Epithelial cell of esophagus (primary cell): ENCODE measurements at regions not wholly inside any gene's neighbourhood (a gene's known extent, or its start where the extent isn't known, plus 50 kb on each side); places are given as distances from the start of the nearest gene placed in this dataset.
"Not testable (repeated sequence)": the region's sequence is repeated elsewhere in the genome, so short reads cannot be mapped to it uniquely, and the experiment has no call there.

ENCODE experiments used
- DNase-seq: peaks from one replicate; pipeline ENCODE4 v3.0.0; 2010; ENCODE audit warnings: low read depth
- H3K4me3 ChIP-seq: 2 replicates; pipeline ENCODE4 v1.5.1; 2011; ENCODE audit warnings: mild to moderate bottlenecking, low read length, control low read depth
- CTCF ChIP-seq: IDR thresholded peaks from 2 replicates; pipeline ENCODE4 v1.5.1; 2011; ENCODE audit warnings: low read depth, mild to moderate bottlenecking, low read length, control low read depth, inconsistent platforms; ENCODE audit not compliant: insufficient read depth; ENCODE audit errors: missing control alignments

DNA sequence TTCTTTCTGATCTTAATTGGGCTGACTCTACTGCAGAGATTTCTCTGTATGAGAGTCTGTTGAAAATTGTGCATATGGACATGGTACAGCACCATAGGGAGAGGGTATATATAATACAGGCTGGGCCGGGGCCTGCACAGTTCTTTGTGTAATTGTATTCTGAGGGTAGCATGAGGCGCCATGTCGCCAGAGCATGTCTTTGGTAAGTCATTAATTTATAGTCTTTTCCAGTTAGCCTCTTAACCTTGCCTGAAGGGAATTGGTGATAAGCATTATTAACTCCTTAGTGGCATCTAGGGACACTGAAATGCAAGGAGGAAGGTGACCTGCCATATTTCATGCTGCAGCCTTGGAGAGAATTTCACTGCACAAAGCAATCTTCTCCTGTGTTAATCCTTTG is 569.9 kb downstream of the TMTC2 start:
- DNase-seq, result no peak
- no peak overlapping the region for H3K4me3 ChIP-seq
- no peak for TF ChIP-seq CTCF

DNA sequence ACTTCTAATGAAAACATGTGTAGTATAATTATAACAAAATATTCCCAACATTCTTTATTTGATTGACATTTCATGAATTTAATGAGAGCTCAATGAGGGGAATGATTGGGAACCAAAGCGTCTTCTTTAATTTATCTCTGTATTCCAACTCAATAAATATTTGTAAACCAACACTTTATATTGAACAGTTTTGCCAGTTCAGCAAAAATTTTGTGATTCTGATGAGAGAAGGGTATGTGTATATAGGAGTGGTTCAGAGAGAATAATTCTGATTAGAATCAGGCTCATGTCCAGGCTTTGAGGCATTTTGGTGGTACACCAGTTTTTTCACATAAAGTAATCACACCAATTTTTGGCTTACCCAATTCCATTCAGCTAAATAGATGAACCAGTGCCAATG is 564.2 kb downstream of the TMTC2 start:
- H3K4me3 ChIP-seq, result no peak overlapping the region
- no peak for TF ChIP-seq CTCF
- DNase-seq, result no peak

DNA sequence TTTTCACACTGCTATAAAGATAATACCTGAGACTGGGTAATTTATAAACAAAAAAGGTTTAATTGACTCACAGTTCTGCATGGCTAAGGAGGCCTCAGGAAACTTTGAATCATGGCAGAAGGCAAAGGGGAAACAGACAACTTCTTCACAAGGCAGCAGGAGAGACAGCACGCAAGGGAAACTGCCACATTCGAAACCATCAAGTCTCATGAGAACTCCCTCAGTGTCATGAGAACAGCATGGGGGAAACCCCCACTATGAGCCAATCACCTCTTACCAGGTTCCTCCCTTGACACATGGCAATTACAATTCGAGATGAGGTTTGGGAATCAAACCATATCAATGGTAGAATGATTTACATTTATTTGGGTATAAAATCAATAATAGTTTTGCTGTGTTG is 558.5 kb downstream of the TMTC2 start:
- TF ChIP-seq CTCF, result no peak
- no peak for DNase-seq
- H3K4me3 ChIP-seq, result no peak overlapping the region

DNA sequence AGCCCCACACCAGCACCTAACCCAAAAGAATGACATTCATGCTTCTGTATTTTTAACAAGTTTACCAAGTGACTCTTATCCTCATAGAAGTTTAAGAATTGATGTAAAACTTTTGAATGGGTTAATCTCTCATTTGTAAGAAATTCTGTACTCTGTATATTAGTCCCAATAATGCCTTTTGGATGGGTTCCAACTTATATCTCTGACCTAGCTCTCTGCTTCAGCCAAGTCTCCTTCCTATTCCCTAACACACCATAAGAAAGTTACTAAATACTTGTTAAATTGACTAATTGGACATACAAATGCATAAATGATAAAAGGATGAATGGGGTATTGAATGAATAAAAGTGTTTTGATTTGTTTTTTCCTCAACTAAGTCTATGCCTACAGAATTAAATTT is 557.3 kb downstream of the TMTC2 start:
- TF ChIP-seq CTCF, result no peak
- no peak overlapping the region for H3K4me3 ChIP-seq
- DNase-seq, result no peak

- H3K4me3 ChIP-seq, result not testable (repeated sequence)
These were observed 547.3 kb downstream of the TMTC2 start for GRCh38 chr12:83233987-83234386.

DNA sequence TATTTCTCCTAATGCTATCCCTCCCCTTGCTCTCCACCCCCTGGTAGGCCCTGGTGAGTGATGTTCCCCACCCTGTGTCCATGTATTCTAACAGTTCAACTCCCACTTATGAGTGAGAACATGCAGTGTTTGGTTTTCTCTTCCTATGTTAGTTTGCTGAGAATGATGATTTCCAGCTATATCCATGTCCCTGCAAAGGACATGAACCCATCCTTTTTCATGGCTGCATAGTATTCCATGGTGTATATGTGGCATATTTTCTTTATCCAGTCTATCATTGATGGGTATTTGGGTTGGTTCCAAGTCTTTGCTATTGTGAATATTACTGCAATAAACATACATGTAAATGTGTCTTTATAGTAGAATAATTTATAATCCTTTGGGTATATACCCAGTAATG is 540.3 kb downstream of the TMTC2 start:
- H3K4me3 ChIP-seq, DNase-seq: not testable (repeated sequence)

More at GRCh38 chr12:83233987-83234386, 547.3 kb downstream of the TMTC2 start:
- not testable (repeated sequence) for DNase-seq

DNA sequence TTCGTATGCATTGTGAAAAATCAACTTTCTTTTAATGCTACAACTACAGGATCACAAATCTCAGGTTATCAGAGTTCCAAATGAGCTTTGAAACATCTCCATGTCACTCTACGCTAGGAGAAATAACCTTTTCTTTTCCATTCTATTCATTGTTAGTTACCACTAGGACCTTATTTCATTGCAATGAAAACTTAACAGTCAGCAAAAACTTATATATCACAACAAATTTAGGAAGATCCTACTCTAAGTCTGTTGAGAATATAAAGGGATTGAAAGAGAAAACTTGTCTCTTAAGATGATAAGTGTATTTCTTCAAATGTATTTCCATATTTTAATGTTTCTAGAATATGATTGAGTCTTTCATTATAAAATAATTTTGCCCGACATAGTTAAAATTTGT is 539.1 kb downstream of the TMTC2 start:
- H3K4me3 ChIP-seq, result no peak overlapping the region
- DNase-seq, result no peak
- TF ChIP-seq CTCF, result no peak

DNA sequence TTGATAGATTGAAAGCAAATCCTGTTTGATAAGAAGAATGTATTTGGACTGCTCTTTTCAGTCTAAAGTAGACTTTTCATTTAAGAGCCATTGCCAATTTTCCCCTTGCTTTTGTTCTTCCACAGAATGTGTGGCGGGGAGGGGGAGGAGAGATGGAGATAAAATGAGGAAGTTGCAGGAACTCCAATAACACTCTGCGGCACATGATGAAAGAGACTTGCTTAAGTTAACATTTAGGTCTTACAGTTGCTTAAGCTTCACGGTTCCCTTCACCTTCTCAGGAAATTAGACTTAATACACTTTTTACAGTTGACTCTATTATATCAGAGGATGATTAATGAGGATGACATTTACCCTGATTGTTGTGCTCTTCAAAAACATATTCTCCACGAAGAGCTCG is 537.3 kb downstream of the TMTC2 start:
- TF ChIP-seq CTCF, result no peak
- no peak for DNase-seq
- no peak overlapping the region for H3K4me3 ChIP-seq
